ENCODE measurements at regions not wholly inside any gene's neighbourhood (a gene's known extent, or its start where the extent isn't known, plus 50 kb on each side); places are given as distances from the start of the nearest gene placed in this dataset.

DNA sequence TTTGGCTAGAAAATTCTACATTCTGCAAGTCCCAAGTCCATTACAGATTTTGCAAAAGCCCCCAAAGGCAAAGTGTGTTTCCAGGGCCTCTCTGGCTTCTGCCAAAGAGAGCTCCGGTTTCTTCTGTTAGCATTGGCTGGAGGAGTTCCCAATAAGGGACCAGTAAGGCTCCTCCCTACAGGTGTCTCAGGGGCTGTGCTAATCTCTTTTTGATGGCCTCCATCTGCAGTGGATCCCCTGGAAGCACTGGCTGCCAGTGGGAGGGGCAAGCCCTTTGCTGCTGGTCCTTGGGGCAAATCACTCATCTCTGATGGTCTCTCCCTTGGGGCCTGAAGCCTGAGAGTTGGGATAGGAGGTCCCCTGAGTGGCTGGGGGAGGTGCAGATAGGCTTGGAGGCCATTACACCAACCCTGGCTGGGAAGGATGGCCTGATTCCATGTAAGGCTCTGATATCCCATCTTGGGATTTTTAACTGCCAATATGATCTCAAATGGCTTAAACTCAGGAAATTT, 89.1 kb upstream of the USP24 start:
- no peak for TF ChIP-seq POLR2A (IDR thresholded peaks at IDR 0.05)
- TF ChIP-seq, protein P1, sequence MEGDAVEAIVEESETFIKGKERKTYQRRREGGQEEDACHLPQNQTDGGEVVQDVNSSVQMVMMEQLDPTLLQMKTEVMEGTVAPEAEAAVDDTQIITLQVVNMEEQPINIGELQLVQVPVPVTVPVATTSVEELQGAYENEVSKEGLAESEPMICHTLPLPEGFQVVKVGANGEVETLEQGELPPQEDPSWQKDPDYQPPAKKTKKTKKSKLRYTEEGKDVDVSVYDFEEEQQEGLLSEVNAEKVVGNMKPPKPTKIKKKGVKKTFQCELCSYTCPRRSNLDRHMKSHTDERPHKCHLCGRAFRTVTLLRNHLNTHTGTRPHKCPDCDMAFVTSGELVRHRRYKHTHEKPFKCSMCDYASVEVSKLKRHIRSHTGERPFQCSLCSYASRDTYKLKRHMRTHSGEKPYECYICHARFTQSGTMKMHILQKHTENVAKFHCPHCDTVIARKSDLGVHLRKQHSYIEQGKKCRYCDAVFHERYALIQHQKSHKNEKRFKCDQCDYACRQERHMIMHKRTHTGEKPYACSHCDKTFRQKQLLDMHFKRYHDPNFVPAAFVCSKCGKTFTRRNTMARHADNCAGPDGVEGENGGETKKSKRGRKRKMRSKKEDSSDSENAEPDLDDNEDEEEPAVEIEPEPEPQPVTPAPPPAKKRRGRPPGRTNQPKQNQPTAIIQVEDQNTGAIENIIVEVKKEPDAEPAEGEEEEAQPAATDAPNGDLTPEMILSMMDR (IDR thresholded peaks at IDR 0.05): no peak
- H3K4me3 ChIP-seq: no peak overlapping the region
- 50% methylated on average over 1 of the region's 1 CpG for WGBS (ENCODE audit: insufficient coverage, low coverage, low lambda C conversion rate, missing lambda C conversion rate)
- no peak for DNase-seq
- no peak overlapping the region for H3K27ac ChIP-seq
- no peaks in the 10 kb centered on the region for H3K4me1 ChIP-seq
- no peaks in the 10 kb centered on the region for H3K9me3 ChIP-seq
- ATAC-seq: no peak
- H3K27me3 ChIP-seq: no peaks in the 10 kb centered on the region
- intact Hi-C loops (cut with DNase I): no loop called here
- no peaks in the 10 kb centered on the region for H3K36me3 ChIP-seq

DNA sequence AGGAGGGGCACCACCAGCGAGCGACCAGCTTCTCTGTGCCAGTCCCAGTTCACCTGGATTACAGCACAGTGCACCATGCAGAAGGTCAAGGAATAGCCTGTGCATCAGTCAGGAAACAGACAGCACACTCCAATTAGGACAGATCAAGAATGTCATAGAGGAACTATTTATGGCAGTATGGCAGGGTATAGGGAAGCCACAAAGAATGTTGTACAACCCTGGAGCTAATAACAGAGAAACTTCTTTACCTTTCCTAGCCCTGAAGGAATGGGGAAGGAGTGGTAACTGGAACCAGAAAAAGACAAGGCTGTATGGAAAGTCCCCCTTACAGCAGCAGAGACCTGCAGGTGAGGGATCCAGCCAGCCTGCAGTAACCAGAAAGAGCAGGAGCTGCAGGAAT, 87.8 kb upstream of the USP24 start:
- H3K27me3 ChIP-seq: no peaks in the 10 kb centered on the region
- intact Hi-C loops (cut with DNase I): no loop called here
- DNase-seq (no peak), ATAC-seq (no peak)
- H3K9me3 ChIP-seq: no peaks in the 10 kb centered on the region
- H3K4me3 ChIP-seq: no peak overlapping the region
- WGBS (ENCODE audit: insufficient coverage, low coverage, low lambda C conversion rate, missing lambda C conversion rate): 64% methylated on average over 2 of the region's 2 CpGs
- TF ChIP-seq POLR2A (IDR thresholded peaks at IDR 0.05): no peak
- TF ChIP-seq, protein P1 (IDR thresholded peaks at IDR 0.05): no peak
- no peaks in the 10 kb centered on the region for H3K36me3 ChIP-seq
- no peak overlapping the region for H3K27ac ChIP-seq
- no peaks in the 10 kb centered on the region for H3K4me1 ChIP-seq

DNA sequence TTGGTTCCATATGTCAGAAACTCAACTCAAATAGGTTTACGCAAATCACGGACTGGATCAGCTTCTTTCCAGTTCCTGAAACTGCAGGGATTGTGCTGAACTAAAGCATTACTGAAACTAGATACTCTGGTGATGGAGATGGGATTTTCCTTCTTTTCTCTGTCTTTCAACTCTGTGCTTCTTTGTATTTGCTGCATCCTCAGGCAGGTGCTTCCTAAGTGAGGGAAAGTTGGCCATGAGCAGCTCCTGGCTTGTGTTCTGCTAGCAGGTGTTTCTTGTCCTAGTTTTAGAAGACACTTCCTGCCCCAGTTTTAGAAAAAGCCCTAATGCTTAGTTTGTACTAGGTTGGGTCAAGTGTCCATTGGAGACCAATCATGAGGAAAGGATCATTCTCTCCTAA, 86.7 kb upstream of the USP24 start:
- H3K4me3 ChIP-seq: no peak overlapping the region
- ATAC-seq (no peak), DNase-seq (no peak)
- no peaks in the 10 kb centered on the region for H3K27me3 ChIP-seq
- H3K27ac ChIP-seq: no peak overlapping the region
- 79% methylated on average over 2 of the region's 2 CpGs for WGBS (ENCODE audit: insufficient coverage, low coverage, low lambda C conversion rate, missing lambda C conversion rate)
- TF ChIP-seq POLR2A (IDR thresholded peaks at IDR 0.05): no peak
- TF ChIP-seq, protein P1 (IDR thresholded peaks at IDR 0.05): no peak
- H3K9me3 ChIP-seq: no peaks in the 10 kb centered on the region
- intact Hi-C loops (cut with DNase I): no loop called here
- no peaks in the 10 kb centered on the region for H3K4me1 ChIP-seq
- H3K36me3 ChIP-seq: no peaks in the 10 kb centered on the region

DNA sequence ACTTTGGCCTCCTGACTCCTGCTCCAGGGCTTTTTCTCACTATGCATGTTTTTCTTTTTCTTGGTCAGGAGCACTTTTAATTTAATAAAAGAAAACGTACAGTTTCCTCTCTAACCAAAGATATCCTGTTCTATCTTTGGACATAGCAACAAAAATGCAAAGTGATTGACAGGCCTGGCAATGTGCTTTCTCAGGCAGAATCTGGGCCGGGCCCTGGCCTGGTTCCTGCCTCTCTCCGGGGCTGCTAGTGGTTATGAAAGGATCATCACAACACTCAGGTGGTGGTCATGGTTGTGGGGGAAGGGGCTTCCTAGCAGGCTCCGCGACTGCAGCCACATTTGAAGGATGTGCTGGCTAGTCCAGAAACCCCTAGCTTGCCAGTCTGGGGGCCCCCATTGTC, 85.8 kb upstream of the USP24 start:
- DNase-seq (no peak), ATAC-seq (no peak)
- H3K9me3 ChIP-seq: no peaks in the 10 kb centered on the region
- H3K4me3 ChIP-seq: no peak overlapping the region
- H3K27ac ChIP-seq: no peak overlapping the region
- H3K4me1 ChIP-seq: no peaks in the 10 kb centered on the region
- 11% methylated on average over 3 of the region's 5 CpGs for WGBS (ENCODE audit: insufficient coverage, low coverage, low lambda C conversion rate, missing lambda C conversion rate)
- TF ChIP-seq, protein P1 (IDR thresholded peaks at IDR 0.05): no peak
- TF ChIP-seq POLR2A (IDR thresholded peaks at IDR 0.05): no peak
- H3K36me3 ChIP-seq: no peaks in the 10 kb centered on the region
- intact Hi-C loops (cut with DNase I): no loop called here
- no peaks in the 10 kb centered on the region for H3K27me3 ChIP-seq
